GM13976 (cell line): ENCODE measurements at regions not wholly inside any gene's neighbourhood (a gene's known extent, or its start where the extent isn't known, plus 50 kb on each side); places are given as distances from the start of the nearest gene placed in this dataset.

ENCODE experiments used
- DNase-seq: peaks from one replicate; pipeline ENCODE4 v3.0.0; 2012; ENCODE audit warnings: low spot score
- in situ Hi-C: fragments of 300-500 bp; cut with MboI; formaldehyde crosslinking; loops from one replicate; pipeline ENCODE4 v1.12.0; 2022; ENCODE audit warnings: low sequenced_read_pairs, mixed read lengths, inconsistent platforms; ENCODE audit not compliant: unreplicated experiment
- TF ChIP-seq, protein P1 (sequence below): IDR thresholded peaks from 2 replicates; pipeline ENCODE4 v1.5.1; 2012; ENCODE audit warnings: borderline replicate concordance, mild to moderate bottlenecking; ENCODE audit not compliant: insufficient read depth; ENCODE audit errors: extremely low read depth, missing control alignments, control extremely low read depth

- TF ChIP-seq, protein P1, sequence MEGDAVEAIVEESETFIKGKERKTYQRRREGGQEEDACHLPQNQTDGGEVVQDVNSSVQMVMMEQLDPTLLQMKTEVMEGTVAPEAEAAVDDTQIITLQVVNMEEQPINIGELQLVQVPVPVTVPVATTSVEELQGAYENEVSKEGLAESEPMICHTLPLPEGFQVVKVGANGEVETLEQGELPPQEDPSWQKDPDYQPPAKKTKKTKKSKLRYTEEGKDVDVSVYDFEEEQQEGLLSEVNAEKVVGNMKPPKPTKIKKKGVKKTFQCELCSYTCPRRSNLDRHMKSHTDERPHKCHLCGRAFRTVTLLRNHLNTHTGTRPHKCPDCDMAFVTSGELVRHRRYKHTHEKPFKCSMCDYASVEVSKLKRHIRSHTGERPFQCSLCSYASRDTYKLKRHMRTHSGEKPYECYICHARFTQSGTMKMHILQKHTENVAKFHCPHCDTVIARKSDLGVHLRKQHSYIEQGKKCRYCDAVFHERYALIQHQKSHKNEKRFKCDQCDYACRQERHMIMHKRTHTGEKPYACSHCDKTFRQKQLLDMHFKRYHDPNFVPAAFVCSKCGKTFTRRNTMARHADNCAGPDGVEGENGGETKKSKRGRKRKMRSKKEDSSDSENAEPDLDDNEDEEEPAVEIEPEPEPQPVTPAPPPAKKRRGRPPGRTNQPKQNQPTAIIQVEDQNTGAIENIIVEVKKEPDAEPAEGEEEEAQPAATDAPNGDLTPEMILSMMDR = no peak
- DNase-seq = no peak
- in situ Hi-C loops = no loop called here
Observed at GRCh38 chr6:167721291-167721690, 105.4 kb upstream of the AFDN start.

DNA sequence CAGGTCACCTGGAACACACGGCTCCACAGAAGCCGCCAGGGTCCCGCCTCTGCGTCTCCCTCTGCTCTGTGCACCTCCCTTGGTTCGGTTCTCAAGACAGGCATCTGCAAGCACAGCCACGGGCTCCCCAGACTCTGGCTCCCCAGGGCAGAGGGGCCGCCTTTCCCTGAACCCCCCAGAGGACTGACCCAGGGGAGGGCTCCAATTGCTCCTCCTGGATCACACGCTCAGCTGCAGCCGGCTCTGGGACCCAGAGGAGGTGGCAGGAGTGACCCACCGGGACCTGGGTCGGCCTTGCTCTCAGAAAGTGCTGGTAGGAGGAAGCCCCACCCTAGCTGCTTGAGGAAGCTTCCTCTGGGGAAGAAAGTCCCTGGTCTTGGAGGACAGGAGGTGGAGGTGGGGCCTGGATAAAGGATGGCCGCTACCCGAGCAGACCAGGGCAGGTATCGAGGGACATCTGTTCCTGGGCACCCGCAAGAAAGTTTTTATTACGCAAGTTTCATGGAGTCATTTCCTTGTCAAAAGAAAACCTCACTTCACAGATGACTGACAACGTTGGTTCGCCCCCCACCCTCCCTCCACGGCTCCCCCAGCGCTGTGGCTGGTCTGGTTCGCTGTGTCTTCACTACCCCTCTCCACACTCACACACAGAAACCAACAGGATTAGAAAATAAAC lies 103.9 kb upstream of the AFDN start:
- TF ChIP-seq, protein P1 = no peak
- in situ Hi-C loops = no loop called here
- no peak for DNase-seq

DNA sequence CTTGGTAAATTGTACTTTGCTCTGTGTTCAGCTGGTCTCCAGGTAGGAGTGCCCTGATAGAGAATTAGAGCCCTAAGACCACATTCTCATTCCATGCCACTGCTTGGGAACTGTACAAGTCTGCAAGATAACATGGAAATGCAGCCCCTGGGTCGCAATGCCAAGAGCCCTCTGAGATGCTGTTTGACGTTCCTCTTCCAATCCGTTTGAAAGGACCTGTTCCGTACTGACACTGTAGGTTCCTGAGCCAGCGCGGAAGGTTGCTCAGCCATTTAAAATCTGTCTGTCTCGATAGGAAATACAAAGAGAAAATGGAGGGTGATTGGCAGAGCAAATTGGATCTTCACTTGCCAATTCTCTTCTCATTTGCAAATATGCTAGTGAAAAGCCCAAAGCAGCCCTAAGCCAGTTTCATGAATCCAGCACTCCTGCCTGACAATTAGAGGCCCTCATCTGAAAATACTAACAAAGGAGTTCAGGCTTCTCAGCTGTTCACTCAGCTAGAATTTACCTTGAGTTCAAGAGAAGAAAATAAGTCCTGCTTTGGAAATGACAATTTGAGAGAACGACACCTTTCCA lies 100.6 kb upstream of the AFDN start:
- no peak for DNase-seq
- TF ChIP-seq, protein P1 = no peak

GRCh38 chr6:167730441-167730840 lies 96.3 kb upstream of the AFDN start:
- TF ChIP-seq, protein P1 = no peak
- no peak for DNase-seq
- in situ Hi-C loops = no loop called here

More for the DNA sequence above, 100.6 kb upstream of the AFDN start:
- in situ Hi-C loops = no loop called here

GRCh38 chr6:167731216-167731615 lies 95.5 kb upstream of the AFDN start:
- in situ Hi-C loops = no loop called here
- TF ChIP-seq, protein P1 = no peak

GRCh38 chr6:167731731-167732422 lies 94.8 kb upstream of the AFDN start:
- no peak for DNase-seq
- in situ Hi-C loops = no loop called here
- TF ChIP-seq, protein P1 = no peak

More at GRCh38 chr6:167731216-167731615, 95.5 kb upstream of the AFDN start:
- DNase-seq = no peak
